ENCODE measurements at regions not wholly inside any gene's neighbourhood (a gene's known extent, or its start where the extent isn't known, plus 50 kb on each side); places are given as distances from the start of the nearest gene placed in this dataset.

DNA sequence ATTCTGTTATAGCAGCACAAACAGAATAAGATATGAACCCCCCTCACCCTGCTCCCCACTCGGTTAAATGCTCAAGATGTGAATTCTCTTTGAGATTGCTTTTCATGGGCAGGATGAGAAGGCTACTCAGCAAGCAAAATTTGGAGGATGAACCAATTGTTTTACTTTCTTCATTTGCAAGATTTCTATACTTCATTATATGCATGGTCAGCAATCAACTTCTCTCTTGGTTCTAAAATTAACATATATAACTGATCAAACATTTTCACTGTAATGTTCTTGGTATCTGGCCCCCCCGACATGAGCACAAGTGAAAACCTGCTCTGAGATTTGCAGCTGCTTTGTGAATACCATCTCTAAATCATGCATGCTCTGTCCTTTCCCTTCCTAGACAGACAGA is 556.1 kb upstream of the MDFIC2 start:
- TF ChIP-seq, protein P1, sequence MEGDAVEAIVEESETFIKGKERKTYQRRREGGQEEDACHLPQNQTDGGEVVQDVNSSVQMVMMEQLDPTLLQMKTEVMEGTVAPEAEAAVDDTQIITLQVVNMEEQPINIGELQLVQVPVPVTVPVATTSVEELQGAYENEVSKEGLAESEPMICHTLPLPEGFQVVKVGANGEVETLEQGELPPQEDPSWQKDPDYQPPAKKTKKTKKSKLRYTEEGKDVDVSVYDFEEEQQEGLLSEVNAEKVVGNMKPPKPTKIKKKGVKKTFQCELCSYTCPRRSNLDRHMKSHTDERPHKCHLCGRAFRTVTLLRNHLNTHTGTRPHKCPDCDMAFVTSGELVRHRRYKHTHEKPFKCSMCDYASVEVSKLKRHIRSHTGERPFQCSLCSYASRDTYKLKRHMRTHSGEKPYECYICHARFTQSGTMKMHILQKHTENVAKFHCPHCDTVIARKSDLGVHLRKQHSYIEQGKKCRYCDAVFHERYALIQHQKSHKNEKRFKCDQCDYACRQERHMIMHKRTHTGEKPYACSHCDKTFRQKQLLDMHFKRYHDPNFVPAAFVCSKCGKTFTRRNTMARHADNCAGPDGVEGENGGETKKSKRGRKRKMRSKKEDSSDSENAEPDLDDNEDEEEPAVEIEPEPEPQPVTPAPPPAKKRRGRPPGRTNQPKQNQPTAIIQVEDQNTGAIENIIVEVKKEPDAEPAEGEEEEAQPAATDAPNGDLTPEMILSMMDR (IDR thresholded peaks at IDR 0.05; ENCODE audit: low read depth, low read length) = no peak
- no peak for TF ChIP-seq POLR2A (IDR thresholded peaks at IDR 0.05; ENCODE audit: extremely low read depth, insufficient read length)
- TF ChIP-seq, protein P2, sequence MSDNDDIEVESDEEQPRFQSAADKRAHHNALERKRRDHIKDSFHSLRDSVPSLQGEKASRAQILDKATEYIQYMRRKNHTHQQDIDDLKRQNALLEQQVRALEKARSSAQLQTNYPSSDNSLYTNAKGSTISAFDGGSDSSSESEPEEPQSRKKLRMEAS (IDR thresholded peaks at IDR 0.05; ENCODE audit: low read depth, low read length) = no peak

All from NB4 (cell line).